HepG2 (cell line): ENCODE measurements at regions not wholly inside any gene's neighbourhood (a gene's known extent, or its start where the extent isn't known, plus 50 kb on each side); places are given as distances from the start of the nearest gene placed in this dataset.

ENCODE experiments used
- ATAC-seq: fragments of 200-7000 bp; cut with Tn5 transposase; 3 replicates; pipeline ENCODE4 v1.9.1; 2020; ENCODE audit warnings: mild to moderate bottlenecking, moderate library complexity
- BruUV-seq: library from RNA; stranded (reverse); fragments of 400-500 nt; replicated peaks from 2 replicates; lab custom pipeline; 2021; lab: Mats Ljungman, UMichigan
- CTCF ChIA-PET: fragments of 300-600 bp; formaldehyde crosslinking; extraction: SDS; loops from one replicate; lab custom pipeline; 2021; ENCODE audit warnings: low total read pairs, inconsistent platforms, low intra/inter-chr PET ratio; lab: Yijun Ruan, JAX
- POLR2A ChIA-PET: fragments of 350-600 bp; sonication (Branson Sonifier 250); formaldehyde crosslinking; loops from one replicate; lab custom pipeline; 2020; ENCODE audit warnings: antibody characterized with exemption, inconsistent platforms; lab: Yijun Ruan, JAX
- DNase-seq: peaks from one replicate; pipeline ENCODE4 v3.0.0-alpha.2; 2015; ENCODE audit warnings: low spot score
- FAIRE-seq: peaks from 3 replicates; lab custom pipeline; 2011; peaks lifted over from hg19 to GRCh38; lab: Jason Lieb, UNC
- H2AFZ ChIP-seq: one replicate; pipeline ENCODE4 v1.6.1; 2011; ENCODE audit warnings: low read length, inconsistent platforms
- H3K27ac ChIP-seq: fragments of 300-600 bp; 3 replicates; pipeline ENCODE4 v1.8.0; 2011; ENCODE audit warnings: mixed run types, mild to moderate bottlenecking, mixed read lengths, low read length, inconsistent platforms; ENCODE audit not compliant: insufficient read depth; ENCODE audit errors: extremely low read length
- H3K27me3 ChIP-seq, 2 experiments: fragments of 200-600 bp in 1 of 2; 2 replicates in 1 of 2; 3 replicates in 1 of 2; pipeline versions ENCODE4 v1.6.0 to v1.8.0; 2011; ENCODE audit warnings: low read length in 2 of 2, mild to moderate bottlenecking in 2 of 2, moderate library complexity in 2 of 2, inconsistent platforms in 1 of 2; ENCODE audit not compliant: insufficient read depth in 2 of 2, control insufficient read depth in 1 of 2
- H3K36me3 ChIP-seq, 2 experiments: fragments of 200-600 bp in 1 of 2; replicated peaks in 1 of 2; 2 replicates in 1 of 2; 3 replicates in 1 of 2; pipeline versions ENCODE4 v1.5.1 to v1.8.0; 2011; ENCODE audit warnings: low read length in 2 of 2, inconsistent platforms in 1 of 2; ENCODE audit not compliant: insufficient read depth in 2 of 2, control insufficient read depth in 1 of 2
- H3K4me1 ChIP-seq: 2 replicates; pipeline ENCODE4 v1.5.1; 2012; ENCODE audit warnings: low read length, inconsistent platforms; ENCODE audit not compliant: insufficient read depth
- H3K4me2 ChIP-seq: 2 replicates; pipeline ENCODE4 v1.6.0; 2011; ENCODE audit warnings: low read depth, low read length, inconsistent platforms
- H3K4me3 ChIP-seq, 3 experiments: fragments of 200-600 bp in 1 of 3; sonication (generic), shearing (Covaris generic) in 1 of 3; replicated peaks in 1 of 3; 2 replicates each; pipeline ENCODE4 v1.5.1; 2011 to 2016; ENCODE audit warnings: low read length in 3 of 3, inconsistent platforms in 2 of 3, low read depth in 2 of 3, mild to moderate bottlenecking in 2 of 3, control low read depth in 1 of 3, mixed read lengths in 1 of 3; ENCODE audit not compliant: insufficient read depth in 1 of 3
- H3K79me2 ChIP-seq: one replicate; pipeline ENCODE4 v1.6.1; 2011; ENCODE audit warnings: low read length, inconsistent platforms; ENCODE audit not compliant: insufficient read depth
- H3K9ac ChIP-seq: 2 replicates; pipeline ENCODE4 v1.6.0; 2011; ENCODE audit warnings: mild to moderate bottlenecking, low read depth, low read length, inconsistent platforms; ENCODE audit not compliant: insufficient read depth
- H3K9me3 ChIP-seq: 2 replicates; pipeline ENCODE4 v1.5.1; 2012; ENCODE audit warnings: mild to moderate bottlenecking, low read length
- H4K20me1 ChIP-seq: 2 replicates; pipeline ENCODE4 v1.6.0; 2011; ENCODE audit warnings: inconsistent platforms, mild to moderate bottlenecking, low read length, moderate library complexity; ENCODE audit not compliant: insufficient read depth
- ETV5 ChIP-seq: IDR thresholded peaks from 2 replicates; pipeline ENCODE4 v1.6.1; 2018; ENCODE audit warnings: missing biosample characterization, missing genetic modification reagents, inconsistent platforms, borderline replicate concordance
- GMEB2 ChIP-seq: IDR thresholded peaks from 2 replicates; pipeline ENCODE4 v1.6.1; 2016; ENCODE audit warnings: missing biosample characterization, missing genetic modification reagents, low read depth
- GPBP1L1 ChIP-seq: sonication (generic); formaldehyde crosslinking; IDR thresholded peaks from 2 replicates; pipeline ENCODE4 v1.5.0; 2020; ENCODE audit warnings: mild to moderate bottlenecking, missing genetic modification reagents
- HIVEP1 ChIP-seq: sonication (generic); formaldehyde crosslinking; IDR thresholded peaks from 2 replicates; pipeline ENCODE4 v1.4.0; 2020; ENCODE audit warnings: mild to moderate bottlenecking, missing genetic modification reagents
- NCOA2 ChIP-seq: sonication (generic); formaldehyde crosslinking; IDR thresholded peaks from 2 replicates; pipeline ENCODE4 v1.8.0; 2022; ENCODE audit warnings: inconsistent platforms
- RXRB ChIP-seq: IDR thresholded peaks from 2 replicates; pipeline ENCODE4 v1.6.1; 2016; ENCODE audit warnings: borderline replicate concordance, missing genetic modification reagents, missing compliant biosample characterization
- ZNF468 ChIP-seq: sonication (generic); formaldehyde crosslinking; IDR thresholded peaks from 2 replicates; pipeline ENCODE4 v1.8.0; 2022; ENCODE audit warnings: mild to moderate bottlenecking, moderate library complexity, missing genetic modification reagents
- ZNF781 ChIP-seq: sonication (generic); formaldehyde crosslinking; IDR thresholded peaks from 2 replicates; pipeline ENCODE4 v1.5.1; 2020; ENCODE audit warnings: borderline replicate concordance, mild to moderate bottlenecking, missing genetic modification reagents; ENCODE audit errors: not compliant biosample characterization
- ZSCAN9 ChIP-seq: IDR thresholded peaks from 2 replicates; pipeline ENCODE4 v1.6.1; 2016; ENCODE audit warnings: borderline replicate concordance
- in situ Hi-C: cut with HindIII; loops from 2 replicates; pipeline ENCODE4 v1.10.0; 2017; ENCODE audit warnings: low pct_unique_long_range_greater_than_20kb; ENCODE audit not compliant: extremely low pct_ligation_motif_present
- intact Hi-C: fragments of 100-400 bp; cut with micrococcal nuclease; formaldehyde crosslinking; loops from one replicate; pipeline ENCODE4 v1.10.0; 2022; ENCODE audit not compliant: unreplicated experiment
- TF ChIP-seq, protein P1 (sequence below), 2 experiments: sonication (generic) in 1 of 2; formaldehyde crosslinking in 1 of 2; IDR thresholded peaks; 2 replicates each; pipeline versions ENCODE4 v1.4.0 to v1.6.1; 2016 to 2020; ENCODE audit warnings: borderline replicate concordance in 1 of 2, low read depth in 1 of 2, mild to moderate bottlenecking in 1 of 2, missing genetic modification reagents in 1 of 2

DNA sequence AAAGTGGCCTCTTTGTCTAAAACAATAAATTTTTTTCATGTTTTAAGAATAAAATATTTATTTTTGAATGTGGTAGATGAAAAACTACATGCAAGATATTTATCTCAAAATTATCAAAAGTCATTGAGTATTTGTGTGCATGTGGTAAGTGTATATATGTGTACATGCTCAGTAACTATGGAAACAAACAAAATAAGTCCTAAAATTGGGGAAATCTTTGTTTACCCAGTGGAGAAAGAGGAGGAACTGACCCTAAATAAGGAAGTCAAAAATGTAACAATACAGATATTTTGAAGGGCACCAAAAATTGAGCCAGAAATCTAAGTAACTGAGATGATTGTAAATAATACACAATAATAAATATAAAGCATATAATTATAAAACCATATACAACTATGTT lies 639.2 kb downstream of the MAFB start:
- no peak for TF ChIP-seq ETV5 (CRISPR knock-in tag)
- TF ChIP-seq, protein P1, sequence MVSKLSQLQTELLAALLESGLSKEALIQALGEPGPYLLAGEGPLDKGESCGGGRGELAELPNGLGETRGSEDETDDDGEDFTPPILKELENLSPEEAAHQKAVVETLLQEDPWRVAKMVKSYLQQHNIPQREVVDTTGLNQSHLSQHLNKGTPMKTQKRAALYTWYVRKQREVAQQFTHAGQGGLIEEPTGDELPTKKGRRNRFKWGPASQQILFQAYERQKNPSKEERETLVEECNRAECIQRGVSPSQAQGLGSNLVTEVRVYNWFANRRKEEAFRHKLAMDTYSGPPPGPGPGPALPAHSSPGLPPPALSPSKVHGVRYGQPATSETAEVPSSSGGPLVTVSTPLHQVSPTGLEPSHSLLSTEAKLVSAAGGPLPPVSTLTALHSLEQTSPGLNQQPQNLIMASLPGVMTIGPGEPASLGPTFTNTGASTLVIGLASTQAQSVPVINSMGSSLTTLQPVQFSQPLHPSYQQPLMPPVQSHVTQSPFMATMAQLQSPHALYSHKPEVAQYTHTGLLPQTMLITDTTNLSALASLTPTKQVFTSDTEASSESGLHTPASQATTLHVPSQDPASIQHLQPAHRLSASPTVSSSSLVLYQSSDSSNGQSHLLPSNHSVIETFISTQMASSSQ (IDR thresholded peaks at IDR 0.05; ENCODE audit: low read depth): no peak
- TF ChIP-seq, protein P1 (CRISPR knock-in tag; IDR thresholded peaks at IDR 0.05; ENCODE audit: borderline replicate concordance): no peak
- no peak for TF ChIP-seq HIVEP1 (CRISPR knock-in tag)
- no peak for TF ChIP-seq ZNF781
- no peak for TF ChIP-seq ZNF468 (CRISPR knock-in tag)
- TF ChIP-seq NCOA2 (CRISPR knock-in tag): no peak
- no peak for TF ChIP-seq GPBP1L1
- no peak for TF ChIP-seq GMEB2 (CRISPR knock-in tag)
- no peak for TF ChIP-seq ZSCAN9 (CRISPR knock-in tag)
- TF ChIP-seq RXRB (CRISPR knock-in tag): no peak
- TF ChIP-seq, all 625 proteins: peak for 0
- Histone ChIP-seq H3K9me3 (peaks cover 85% of the 10 kb centered on the region), H4K20me1 (no peaks in the 10 kb centered on the region), H3K27ac (no peak overlapping the region), H3K4me2 (no peak overlapping the region), H2AFZ (no peak overlapping the region), H3K79me2 (no peaks in the 10 kb centered on the region), H3K4me1 (no peaks in the 10 kb centered on the region), H3K27me3 (no peaks in the 10 kb centered on the region), H3K4me3 (no peak overlapping the region), H3K9ac (no peak overlapping the region), H3K36me3 (no peaks in the 10 kb centered on the region)
- in situ Hi-C loops (no loop called here), intact Hi-C loops (no loop called here)
- ChIA-PET CTCF (no interaction called here), POLR2A (no interaction called here)
- no peak for DNase-seq
- no peak for FAIRE-seq
- no peak for ATAC-seq
- no TSS peak for BruUV-seq
